Psoas muscle (tissue), 7 donors: ENCODE measurements at regions not wholly inside any gene's neighbourhood (a gene's known extent, or its start where the extent isn't known, plus 50 kb on each side); places are given as distances from the start of the nearest gene placed in this dataset.

Experiments
- ATAC-seq, 4 donors: fragments of 200-7000 bp; cut with Tn5 transposase; one replicate each; pipeline ENCODE4 v1.9.1; 2020; ENCODE audit warnings: moderate library complexity in 3 of 4, mild to moderate bottlenecking in 2 of 4
- DNase-seq, 2 donors: peaks; one replicate each; pipeline ENCODE4 v3.0.0-alpha.2; 2020
- H3K27ac ChIP-seq: fragments of 200-600 bp; one replicate; pipeline ENCODE4 v1.8.0; 2022
- H3K27me3 ChIP-seq, 3 donors: fragments of 200-600 bp in 1 of 3; one replicate each; pipeline versions ENCODE4 v1.6.1 to v1.8.0; 2013 to 2022; ENCODE audit warnings: low read length in 2 of 3, mild to moderate bottlenecking in 2 of 3, moderate library complexity in 1 of 3; ENCODE audit not compliant: insufficient read depth in 3 of 3
- H3K36me3 ChIP-seq, 2 donors: fragments of 200-600 bp in 1 of 2; one replicate each; pipeline versions ENCODE4 v1.6.1 to v1.8.0; 2013 to 2022; ENCODE audit warnings: low read depth in 1 of 2, mild to moderate bottlenecking in 1 of 2, moderate library complexity in 1 of 2; ENCODE audit not compliant: insufficient read depth in 1 of 2
- H3K4me1 ChIP-seq: fragments of 200-600 bp; one replicate; pipeline ENCODE4 v1.8.0; 2022
- H3K4me3 ChIP-seq: fragments of 200-600 bp; one replicate; pipeline ENCODE4 v1.8.0; 2022; ENCODE audit warnings: mild to moderate bottlenecking
- H3K9me3 ChIP-seq: fragments of 200-600 bp; one replicate; pipeline ENCODE4 v1.8.0; 2022
- WGBS, 3 donors: extraction: QIAGEN DNeasy Blood & Tissue Kit; methylation state at CpG; one replicate each; pipeline versions ENCODE4 v1.1.6 to v1.1.7; 2013; 5-methylcytosine and 5-hydroxymethylcytosine counted together
- intact Hi-C, 2 donors: fragments of 100-400 bp; cut with DNase I; formaldehyde crosslinking; loops; one replicate each; pipeline versions ENCODE4 v1.11.0 to v1.14.2; 2022
- TF ChIP-seq, protein P1 (sequence below): fragments of 200-600 bp; IDR thresholded peaks from one replicate; pipeline ENCODE4 v1.8.0; 2022; ENCODE audit warnings: antibody characterized with exemption
- donor health status: healthy with polysubstance abuse.
- donor health status: DM: no; HTN: no; CAD: no; lungs with moderate emphysema.
- donor health status: Bipolar disorder and iron deficiency.
- donor health status: healthy.
- donor health status: DM: yes; HTN: yes; CAD: no.
- donor health status: DM: no; HTN: no; CAD: no.
- donor health status: DM: yes; HTN: yes; CAD: no.

DNA sequence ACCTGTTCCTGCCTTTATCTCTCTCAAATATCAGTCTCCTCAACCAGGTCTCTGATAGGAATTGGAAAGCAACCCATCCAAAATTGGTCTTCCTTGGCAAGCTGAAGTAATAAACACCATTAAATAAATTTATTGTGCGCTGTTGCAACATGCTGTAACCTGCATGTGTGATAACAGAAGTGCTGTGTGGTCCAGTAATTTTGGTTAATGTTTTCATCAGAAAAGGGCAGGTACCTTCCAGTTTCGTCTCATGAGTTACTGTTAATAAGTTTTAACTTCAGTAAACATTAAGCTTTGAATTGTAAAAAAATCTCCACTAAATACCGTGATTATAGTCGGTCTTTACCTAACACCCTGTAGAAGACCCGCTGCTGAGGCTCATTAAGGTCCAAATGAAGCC lies 624.7 kb downstream of the TNS3 start:
- ATAC-seq (no peak), DNase-seq (no peak)
- Histone ChIP-seq H3K9me3 (no peaks in the 10 kb centered on the region), H3K4me3 (no peak overlapping the region), H3K27ac (no peak overlapping the region), H3K36me3 (no peaks in the 10 kb centered on the region), H3K27me3 (no peaks in the 10 kb centered on the region), H3K4me1 (no peaks in the 10 kb centered on the region)
- TF ChIP-seq, protein P1, sequence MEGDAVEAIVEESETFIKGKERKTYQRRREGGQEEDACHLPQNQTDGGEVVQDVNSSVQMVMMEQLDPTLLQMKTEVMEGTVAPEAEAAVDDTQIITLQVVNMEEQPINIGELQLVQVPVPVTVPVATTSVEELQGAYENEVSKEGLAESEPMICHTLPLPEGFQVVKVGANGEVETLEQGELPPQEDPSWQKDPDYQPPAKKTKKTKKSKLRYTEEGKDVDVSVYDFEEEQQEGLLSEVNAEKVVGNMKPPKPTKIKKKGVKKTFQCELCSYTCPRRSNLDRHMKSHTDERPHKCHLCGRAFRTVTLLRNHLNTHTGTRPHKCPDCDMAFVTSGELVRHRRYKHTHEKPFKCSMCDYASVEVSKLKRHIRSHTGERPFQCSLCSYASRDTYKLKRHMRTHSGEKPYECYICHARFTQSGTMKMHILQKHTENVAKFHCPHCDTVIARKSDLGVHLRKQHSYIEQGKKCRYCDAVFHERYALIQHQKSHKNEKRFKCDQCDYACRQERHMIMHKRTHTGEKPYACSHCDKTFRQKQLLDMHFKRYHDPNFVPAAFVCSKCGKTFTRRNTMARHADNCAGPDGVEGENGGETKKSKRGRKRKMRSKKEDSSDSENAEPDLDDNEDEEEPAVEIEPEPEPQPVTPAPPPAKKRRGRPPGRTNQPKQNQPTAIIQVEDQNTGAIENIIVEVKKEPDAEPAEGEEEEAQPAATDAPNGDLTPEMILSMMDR, result no peak
- 93 to 95% (median 94%) methylated on average over 5 of the region's 5 CpGs for WGBS, 3 donors
- intact Hi-C loops, result no loop called here

DNA sequence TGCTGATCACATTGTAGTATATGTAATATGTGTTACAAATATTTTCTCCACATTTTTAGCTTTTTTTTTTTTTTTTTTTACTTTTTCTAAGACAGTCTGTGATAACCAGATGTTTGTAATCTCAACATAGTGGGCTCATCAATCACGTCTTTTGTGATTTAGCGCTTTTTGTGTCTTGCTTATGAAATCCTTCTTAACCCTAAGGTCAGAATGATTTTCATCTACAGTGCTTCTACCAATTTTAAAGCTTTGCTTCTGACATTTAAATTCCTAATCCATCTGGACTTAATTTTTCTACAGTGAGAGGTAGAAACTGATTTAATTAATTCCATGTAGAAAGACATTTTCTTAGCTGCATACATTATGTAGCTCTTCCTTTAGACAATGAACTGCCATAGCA lies 626.4 kb downstream of the TNS3 start:
- TF ChIP-seq, protein P1, result no peak
- no peaks in the 10 kb centered on the region for H3K4me1 ChIP-seq
- 92 to 94% (median 94%) methylated on average over 2 of the region's 2 CpGs for WGBS, 3 donors
- H3K27me3 ChIP-seq, result no peaks in the 10 kb centered on the region
- H3K27ac ChIP-seq, result no peak overlapping the region
- DNase-seq (no peak), ATAC-seq (no peak)
- no peak overlapping the region for H3K4me3 ChIP-seq
- no peaks in the 10 kb centered on the region for H3K36me3 ChIP-seq
- intact Hi-C loops, result no loop called here
- no peaks in the 10 kb centered on the region for H3K9me3 ChIP-seq

DNA sequence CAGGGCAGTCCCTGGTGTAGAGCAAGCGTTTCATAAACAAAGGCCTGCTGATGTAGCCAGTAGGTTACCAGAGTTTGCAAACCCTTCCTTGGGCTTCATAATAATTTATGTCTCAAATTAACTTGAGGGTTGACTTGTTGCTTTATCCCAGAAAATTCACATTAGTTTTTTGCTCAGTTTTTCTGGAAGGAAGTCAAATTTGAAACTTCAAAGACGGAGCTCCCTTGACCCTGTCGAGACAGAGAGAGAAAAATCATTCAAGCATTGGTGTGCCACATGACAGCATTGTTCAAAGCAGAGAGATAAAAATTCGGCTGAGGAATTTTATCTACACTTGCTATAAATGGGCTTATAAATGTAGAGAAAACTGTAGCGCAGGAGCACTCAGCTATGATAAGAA lies 627.7 kb downstream of the TNS3 start:
- Histone ChIP-seq H3K27ac (no peak overlapping the region), H3K36me3 (no peaks in the 10 kb centered on the region), H3K9me3 (no peaks in the 10 kb centered on the region), H3K27me3 (no peaks in the 10 kb centered on the region), H3K4me3 (no peak overlapping the region), H3K4me1 (no peaks in the 10 kb centered on the region)
- no peak for ATAC-seq
- TF ChIP-seq, protein P1, result no peak
- intact Hi-C loops, result no loop called here
- no peak for DNase-seq
- WGBS, 3 donors, result 60 to 68% (median 65%) methylated on average over 5 of the region's 5 CpGs

DNA sequence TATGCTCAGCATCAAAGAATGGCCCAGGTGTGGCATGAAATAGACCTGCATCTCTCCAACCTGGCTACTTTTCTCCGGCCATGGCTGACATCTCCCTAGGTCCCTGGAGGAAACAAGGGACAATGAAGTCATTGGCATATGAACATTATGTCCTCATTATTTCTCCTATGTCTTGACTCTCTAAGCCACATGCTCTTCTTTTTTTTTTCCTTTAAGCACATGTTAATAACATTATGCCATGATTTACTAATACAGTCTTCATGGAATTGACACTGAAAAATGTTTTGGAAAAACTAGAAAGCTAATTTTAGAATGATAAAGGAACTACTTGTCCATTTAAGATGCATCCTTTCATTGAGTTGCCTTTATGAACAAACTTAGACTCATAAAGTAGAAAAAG lies 628.9 kb downstream of the TNS3 start:
- Histone ChIP-seq H3K27me3 (no peaks in the 10 kb centered on the region), H3K9me3 (no peaks in the 10 kb centered on the region), H3K4me1 (no peaks in the 10 kb centered on the region), H3K36me3 (no peaks in the 10 kb centered on the region), H3K27ac (no peak overlapping the region), H3K4me3 (no peak overlapping the region)
- intact Hi-C loops, result no loop called here
- ATAC-seq (no peak), DNase-seq (no peak)
- TF ChIP-seq, protein P1, result no peak
- 79 to 93% (median 88%) methylated on average over 1 of the region's 1 CpG for WGBS, 3 donors

DNA sequence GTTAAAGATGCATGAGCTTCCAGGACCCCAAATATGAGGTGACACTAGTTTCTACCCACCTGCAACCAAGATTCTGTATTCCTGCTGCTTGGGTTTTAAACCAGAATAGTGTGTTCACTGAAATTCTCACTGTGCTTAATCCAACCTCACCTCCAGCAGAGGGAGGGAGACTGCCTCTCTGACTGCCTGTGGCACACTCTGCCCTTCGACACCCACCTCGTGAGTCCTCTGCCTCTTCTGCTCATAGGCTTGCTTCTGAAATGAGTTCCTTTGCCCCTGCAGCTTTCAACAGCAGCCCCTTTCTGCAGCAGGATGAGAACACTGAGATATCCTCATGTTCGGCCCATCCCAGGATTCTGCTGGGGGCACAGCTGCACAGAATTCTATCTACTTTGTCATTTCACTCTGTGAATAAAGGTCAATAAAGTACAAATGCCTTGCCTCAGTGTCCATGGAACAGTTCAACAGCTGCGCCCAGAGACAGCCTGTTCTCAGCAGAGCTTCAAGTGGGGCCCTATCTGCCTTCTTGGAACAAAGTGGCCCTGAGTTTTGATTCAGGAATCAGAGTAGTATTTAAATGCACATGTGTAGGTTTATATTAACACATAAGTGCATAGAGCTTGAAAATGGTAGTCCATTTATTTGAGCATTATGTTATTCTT lies 632.5 kb downstream of the TNS3 start:
- Histone ChIP-seq H3K27me3 (no peaks in the 10 kb centered on the region), H3K27ac (no peak overlapping the region), H3K4me3 (no peak overlapping the region), H3K9me3 (no peaks in the 10 kb centered on the region), H3K4me1 (no peaks in the 10 kb centered on the region), H3K36me3 (no peaks in the 10 kb centered on the region)
- ATAC-seq (no peak), DNase-seq (no peak)
- intact Hi-C loops, result no loop called here
- TF ChIP-seq, protein P1, result no peak
- WGBS, 3 donors, result 77 to 85% (median 80%) methylated on average over 4 of the region's 4 CpGs
